ENCODE measurements at regions not wholly inside any gene's neighbourhood (a gene's known extent, or its start where the extent isn't known, plus 50 kb on each side); places are given as distances from the start of the nearest gene placed in this dataset.

GRCh38 chr1:221317537-221317936 lies 424.4 kb downstream of the DUSP10 start:
- TF ChIP-seq, protein P1, sequence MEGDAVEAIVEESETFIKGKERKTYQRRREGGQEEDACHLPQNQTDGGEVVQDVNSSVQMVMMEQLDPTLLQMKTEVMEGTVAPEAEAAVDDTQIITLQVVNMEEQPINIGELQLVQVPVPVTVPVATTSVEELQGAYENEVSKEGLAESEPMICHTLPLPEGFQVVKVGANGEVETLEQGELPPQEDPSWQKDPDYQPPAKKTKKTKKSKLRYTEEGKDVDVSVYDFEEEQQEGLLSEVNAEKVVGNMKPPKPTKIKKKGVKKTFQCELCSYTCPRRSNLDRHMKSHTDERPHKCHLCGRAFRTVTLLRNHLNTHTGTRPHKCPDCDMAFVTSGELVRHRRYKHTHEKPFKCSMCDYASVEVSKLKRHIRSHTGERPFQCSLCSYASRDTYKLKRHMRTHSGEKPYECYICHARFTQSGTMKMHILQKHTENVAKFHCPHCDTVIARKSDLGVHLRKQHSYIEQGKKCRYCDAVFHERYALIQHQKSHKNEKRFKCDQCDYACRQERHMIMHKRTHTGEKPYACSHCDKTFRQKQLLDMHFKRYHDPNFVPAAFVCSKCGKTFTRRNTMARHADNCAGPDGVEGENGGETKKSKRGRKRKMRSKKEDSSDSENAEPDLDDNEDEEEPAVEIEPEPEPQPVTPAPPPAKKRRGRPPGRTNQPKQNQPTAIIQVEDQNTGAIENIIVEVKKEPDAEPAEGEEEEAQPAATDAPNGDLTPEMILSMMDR (IDR thresholded peaks at IDR 0.05; ENCODE audit: low read depth, low read length, missing control alignments), result no peak
- no peak overlapping the region for H3K4me3 ChIP-seq (ENCODE audit: low read depth, low read length)
- DNase-seq (ENCODE audit: low read depth), result no peak

- TF ChIP-seq, protein P1 (IDR thresholded peaks at IDR 0.05; ENCODE audit: low read depth, low read length, missing control alignments), result no peak
- no peak overlapping the region for H3K4me3 ChIP-seq (ENCODE audit: low read depth, low read length)
- DNase-seq (ENCODE audit: low read depth), result no peak
Observed at GRCh38 chr1:221327954-221328353, 413.9 kb downstream of the DUSP10 start.

GRCh38 chr1:221328371-221328770 lies 413.5 kb downstream of the DUSP10 start:
- TF ChIP-seq, protein P1 (IDR thresholded peaks at IDR 0.05; ENCODE audit: low read depth, low read length, missing control alignments), result no peak
- H3K4me3 ChIP-seq (ENCODE audit: low read depth, low read length), result no peak overlapping the region
- DNase-seq (ENCODE audit: low read depth), result no peak

- TF ChIP-seq, protein P1 (IDR thresholded peaks at IDR 0.05; ENCODE audit: low read depth, low read length, missing control alignments), result no peak
- no peak overlapping the region for H3K4me3 ChIP-seq (ENCODE audit: low read depth, low read length)
- no peak for DNase-seq (ENCODE audit: low read depth)
Observed at GRCh38 chr1:221331273-221332183, 410.4 kb downstream of the DUSP10 start.

DNA sequence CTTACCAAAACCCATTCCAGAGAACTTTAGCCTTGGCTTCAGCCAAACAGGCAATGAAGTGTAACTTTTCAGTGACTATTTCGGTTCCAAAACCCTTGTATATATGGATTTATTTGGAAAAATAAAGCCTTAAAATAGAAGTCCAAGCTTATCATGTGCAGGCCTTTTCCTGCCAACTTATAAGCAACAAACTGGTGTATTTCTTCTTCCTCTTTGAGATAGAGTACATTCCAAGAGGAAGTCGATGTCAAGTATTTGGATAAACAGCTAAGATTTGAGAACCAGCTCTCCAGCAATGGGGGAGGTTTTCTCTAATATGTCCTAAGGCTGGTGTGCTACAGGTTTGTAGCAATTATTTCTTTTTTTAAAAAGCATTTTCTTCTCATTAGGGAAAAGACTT lies 407.8 kb downstream of the DUSP10 start:
- no peak overlapping the region for H3K4me3 ChIP-seq (ENCODE audit: low read depth, low read length)
- TF ChIP-seq, protein P1 (IDR thresholded peaks at IDR 0.05; ENCODE audit: low read depth, low read length, missing control alignments), result no peak
- DNase-seq (ENCODE audit: low read depth), result no peak

DNA sequence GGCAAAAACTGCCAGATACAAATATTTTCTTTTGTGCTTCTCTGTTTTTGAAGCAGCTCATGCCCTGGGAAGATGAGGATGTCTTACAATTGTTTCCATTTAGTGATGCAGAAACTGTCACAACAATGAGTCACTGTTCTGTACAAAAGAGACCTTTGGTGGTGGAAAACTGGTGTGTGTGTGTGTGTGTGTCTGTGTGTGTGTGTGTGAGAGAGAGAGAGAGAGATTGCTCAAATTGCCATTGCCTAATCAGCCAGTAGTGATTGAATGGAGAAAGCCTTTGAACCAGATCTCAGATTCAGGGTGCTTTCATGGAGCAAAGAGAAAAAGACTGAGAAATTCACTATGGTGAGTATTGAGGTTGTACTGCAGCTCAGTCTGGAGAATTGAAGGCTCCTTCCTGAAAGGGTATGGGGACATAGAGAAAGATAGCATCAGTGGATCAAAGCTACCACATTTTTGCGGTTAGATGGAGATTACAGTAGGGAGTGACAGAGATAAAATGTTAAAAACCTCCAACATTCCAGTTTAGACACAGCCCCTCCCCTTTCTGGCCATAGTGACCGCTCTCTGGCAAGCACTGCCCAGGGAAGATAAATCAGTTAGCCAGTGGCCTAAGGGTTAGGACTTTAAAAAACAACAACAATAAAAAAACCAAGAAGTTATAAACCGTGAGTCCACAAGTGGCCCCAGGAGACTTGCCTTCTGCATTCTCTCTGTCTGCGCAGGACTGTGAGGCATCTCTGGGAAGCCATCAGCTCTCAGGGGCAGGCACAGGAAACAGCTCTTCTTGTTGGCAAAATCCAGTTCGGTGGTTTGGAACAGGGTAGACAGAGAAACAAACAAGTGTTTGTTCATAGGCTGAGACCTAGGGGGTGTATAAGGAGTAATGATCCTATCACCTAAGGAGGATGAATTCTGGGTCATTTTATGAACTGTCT lies 406.5 kb downstream of the DUSP10 start:
- no peak overlapping the region for H3K4me3 ChIP-seq (ENCODE audit: low read depth, low read length)
- DNase-seq (ENCODE audit: low read depth), result no peak
- TF ChIP-seq, protein P1 (IDR thresholded peaks at IDR 0.05; ENCODE audit: low read depth, low read length, missing control alignments), result no peak
